ENCODE measurements at regions not wholly inside any gene's neighbourhood (a gene's known extent, or its start where the extent isn't known, plus 50 kb on each side); places are given as distances from the start of the nearest gene placed in this dataset.

DNA sequence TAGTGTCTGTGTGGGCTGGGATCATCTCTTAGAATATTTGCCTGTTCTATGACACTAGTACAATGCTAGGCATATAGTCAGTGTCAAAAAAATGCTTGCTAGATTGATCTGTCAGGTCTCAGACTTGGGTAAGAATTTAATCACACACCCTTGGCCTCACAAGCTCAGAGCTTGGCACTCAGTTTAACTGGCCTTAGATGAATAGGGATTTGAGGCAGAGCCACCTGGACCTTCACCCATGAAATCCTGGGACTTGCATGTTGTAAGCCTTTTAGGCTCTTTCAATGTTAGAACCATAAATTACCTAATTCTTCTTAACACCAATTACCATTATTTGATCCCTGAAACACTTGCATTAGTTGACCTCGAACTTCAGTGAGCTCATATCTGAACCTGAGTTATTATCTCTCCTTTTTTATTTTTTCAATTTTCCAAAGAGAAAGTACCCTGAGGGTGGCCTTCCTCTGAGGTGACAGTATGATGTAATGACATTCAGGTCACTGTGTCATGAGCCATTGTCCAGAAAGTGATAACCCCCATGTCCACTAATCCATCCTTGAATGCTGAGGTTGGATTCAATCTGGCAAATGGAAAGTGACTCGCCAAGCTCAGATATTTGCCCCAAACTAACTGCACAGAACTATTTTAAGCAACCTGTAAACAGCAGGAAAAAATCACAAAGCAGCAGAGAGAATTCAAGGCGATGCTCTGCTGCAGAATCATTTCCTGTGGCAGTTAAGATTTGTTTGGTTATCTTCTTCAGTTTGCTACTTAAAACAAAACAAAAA is 615.2 kb upstream of the NR2F2 start:
- no peak overlapping the region for H3K4me3 ChIP-seq (ENCODE audit: low read depth, low read length)
- TF ChIP-seq, protein P1, sequence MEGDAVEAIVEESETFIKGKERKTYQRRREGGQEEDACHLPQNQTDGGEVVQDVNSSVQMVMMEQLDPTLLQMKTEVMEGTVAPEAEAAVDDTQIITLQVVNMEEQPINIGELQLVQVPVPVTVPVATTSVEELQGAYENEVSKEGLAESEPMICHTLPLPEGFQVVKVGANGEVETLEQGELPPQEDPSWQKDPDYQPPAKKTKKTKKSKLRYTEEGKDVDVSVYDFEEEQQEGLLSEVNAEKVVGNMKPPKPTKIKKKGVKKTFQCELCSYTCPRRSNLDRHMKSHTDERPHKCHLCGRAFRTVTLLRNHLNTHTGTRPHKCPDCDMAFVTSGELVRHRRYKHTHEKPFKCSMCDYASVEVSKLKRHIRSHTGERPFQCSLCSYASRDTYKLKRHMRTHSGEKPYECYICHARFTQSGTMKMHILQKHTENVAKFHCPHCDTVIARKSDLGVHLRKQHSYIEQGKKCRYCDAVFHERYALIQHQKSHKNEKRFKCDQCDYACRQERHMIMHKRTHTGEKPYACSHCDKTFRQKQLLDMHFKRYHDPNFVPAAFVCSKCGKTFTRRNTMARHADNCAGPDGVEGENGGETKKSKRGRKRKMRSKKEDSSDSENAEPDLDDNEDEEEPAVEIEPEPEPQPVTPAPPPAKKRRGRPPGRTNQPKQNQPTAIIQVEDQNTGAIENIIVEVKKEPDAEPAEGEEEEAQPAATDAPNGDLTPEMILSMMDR (IDR thresholded peaks at IDR 0.05; ENCODE audit: borderline replicate concordance, insufficient read depth, low read depth, low read length) = no peak

DNA sequence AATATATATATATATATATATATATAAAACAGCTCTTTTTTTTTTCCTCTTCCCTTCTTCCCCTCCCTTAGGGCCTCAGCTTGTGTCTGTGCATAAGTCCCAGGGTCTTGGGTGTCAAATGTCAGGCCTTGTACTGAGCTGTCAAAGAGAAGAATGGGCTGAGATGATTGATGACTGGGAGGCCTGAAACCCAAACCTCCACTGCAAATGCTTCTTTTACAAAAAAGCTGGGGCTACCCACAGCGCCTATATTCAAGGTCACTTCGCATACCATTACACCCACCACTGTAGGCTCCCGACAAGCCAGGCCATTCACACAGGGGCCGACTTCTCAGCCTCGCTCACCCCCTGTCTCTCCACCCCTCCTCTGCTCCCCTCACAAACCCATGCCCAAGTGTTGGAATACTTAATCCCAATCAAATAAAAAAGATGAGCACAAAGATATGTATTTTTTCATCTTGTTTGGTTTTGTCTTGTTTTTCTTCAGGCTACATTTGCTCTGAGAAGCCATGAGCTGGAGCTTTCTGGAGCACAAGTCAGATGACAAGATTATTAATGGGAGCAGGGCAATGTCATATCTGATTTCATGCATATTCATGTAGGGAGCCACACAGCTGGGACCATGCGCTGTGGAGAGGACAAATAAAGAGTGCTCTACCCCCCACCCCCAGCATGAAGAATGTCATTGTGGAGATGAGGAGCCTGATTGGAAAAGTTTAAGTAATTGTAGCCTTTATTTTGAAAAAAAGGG is 614.4 kb upstream of the NR2F2 start:
- H3K4me3 ChIP-seq (ENCODE audit: low read depth, low read length) = no peak overlapping the region
- TF ChIP-seq, protein P1 (IDR thresholded peaks at IDR 0.05; ENCODE audit: borderline replicate concordance, insufficient read depth, low read depth, low read length) = no peak

GRCh38 chr15:95716708-95717107 is 613.8 kb upstream of the NR2F2 start:
- no peak overlapping the region for H3K4me3 ChIP-seq (ENCODE audit: low read depth, low read length)
- TF ChIP-seq, protein P1 (IDR thresholded peaks at IDR 0.05; ENCODE audit: borderline replicate concordance, insufficient read depth, low read depth, low read length) = no peak

- TF ChIP-seq, protein P1 (IDR thresholded peaks at IDR 0.05; ENCODE audit: borderline replicate concordance, insufficient read depth, low read depth, low read length) = no peak
- no peak overlapping the region for H3K4me3 ChIP-seq (ENCODE audit: low read depth, low read length)
Observed at GRCh38 chr15:95718441-95718840, 612.1 kb upstream of the NR2F2 start.

DNA sequence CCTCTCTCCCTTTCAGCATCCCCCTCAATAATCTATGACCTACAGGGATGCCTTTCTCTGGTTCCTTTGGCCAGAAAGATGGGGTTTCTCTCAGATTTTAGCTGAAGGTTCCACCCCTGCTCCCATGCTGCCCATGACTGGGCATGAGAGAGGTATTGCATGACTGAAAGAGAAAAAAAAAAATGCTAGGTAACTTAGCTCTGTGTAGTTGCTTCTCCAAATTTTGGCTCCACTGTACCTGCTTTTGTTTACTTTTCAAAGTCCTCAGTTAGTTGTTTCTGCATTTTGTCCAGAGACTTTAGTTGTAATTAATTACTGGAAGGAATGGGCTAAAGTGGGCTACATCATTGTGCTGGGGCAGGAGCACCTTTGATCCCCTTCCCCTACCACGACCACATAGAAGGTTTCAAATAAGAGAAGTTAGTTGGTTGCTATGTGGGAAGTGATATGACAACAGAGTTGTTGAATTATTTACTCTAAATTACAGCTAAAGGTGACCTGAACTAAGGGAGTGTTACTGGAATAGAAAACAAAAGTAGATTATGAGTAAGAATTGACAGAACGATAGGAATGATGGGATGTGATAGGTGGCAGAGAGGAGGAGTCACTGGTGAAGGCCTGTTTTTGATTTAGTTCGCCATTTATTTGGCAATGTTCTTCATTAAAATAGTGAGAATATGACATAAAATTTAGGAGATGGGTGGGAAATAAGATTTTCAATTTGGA is 605.4 kb upstream of the NR2F2 start:
- TF ChIP-seq, protein P1 (IDR thresholded peaks at IDR 0.05; ENCODE audit: borderline replicate concordance, insufficient read depth, low read depth, low read length) = no peak
- no peak overlapping the region for H3K4me3 ChIP-seq (ENCODE audit: low read depth, low read length)

DNA sequence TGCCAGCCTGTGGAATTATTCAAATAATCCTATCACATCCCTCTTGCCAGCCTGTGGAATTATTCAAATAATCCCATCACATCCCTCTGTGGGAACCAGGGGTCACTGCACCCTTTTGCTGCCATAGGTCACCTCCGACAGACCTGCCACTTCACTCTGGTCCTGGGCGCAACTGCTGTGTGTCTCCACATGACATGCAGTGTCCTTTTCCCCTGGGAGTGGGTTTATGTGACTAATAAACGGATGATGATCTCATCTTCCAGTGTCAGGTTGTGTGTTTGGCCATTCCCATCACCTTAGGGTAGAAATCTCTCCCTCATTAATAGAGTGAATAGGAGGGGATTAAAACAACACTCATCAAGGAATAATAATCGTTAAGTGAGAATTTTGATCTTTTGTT is 603.6 kb upstream of the NR2F2 start:
- H3K4me3 ChIP-seq (ENCODE audit: low read depth, low read length) = no peak overlapping the region
- TF ChIP-seq, protein P1 (IDR thresholded peaks at IDR 0.05; ENCODE audit: borderline replicate concordance, insufficient read depth, low read depth, low read length) = no peak
